ENCODE measurements at regions not wholly inside any gene's neighbourhood (a gene's known extent, or its start where the extent isn't known, plus 50 kb on each side); places are given as distances from the start of the nearest gene placed in this dataset.
A peak's percentile ranks its signal among the peaks of the same experiment; 100 is the strongest.

GRCh38 chr5:9895302-9895645 is 265.1 kb upstream of the TAS2R1 start:
- H3K36me3 Mint-ChIP-seq (ENCODE audit: insufficient read depth in 1 of 3, low read depth in 3 of 3), result peaks cover 0 to 5% (median 1%) of the 10 kb centered on the region in 3 experiments; a peak in 1 of 7 replicates
- H2BK5ac ChIP-seq (ENCODE audit: insufficient read length, low read length), result no peak overlapping the region
- H3K4me1 ChIP-seq (ENCODE audit: insufficient read depth, low read length), result peaks cover 5% of the 10 kb centered on the region; the same call in 1 of the 2 replicates
- no peak overlapping the region for H2BK120ac ChIP-seq (ENCODE audit: low read depth, low read length, poor library complexity, severe bottlenecking)
- H3K23me2 ChIP-seq (ENCODE audit: insufficient read length, low read depth, low read length, poor library complexity, severe bottlenecking), result no peaks in the 10 kb centered on the region
- no peak overlapping the region for H2BK12ac ChIP-seq (ENCODE audit: insufficient read length, low read depth, low read length)
- peaks cover 15 to 16% of the 10 kb centered on the region in 2 experiments for H3K4me1 Mint-ChIP-seq
- no peak overlapping the region for H3K4me2 ChIP-seq (ENCODE audit: insufficient read depth, insufficient read length, low read length)
- H2AK5ac ChIP-seq (ENCODE audit: insufficient read length, low read length), result no peak overlapping the region
- no peak overlapping the region for H3K14ac ChIP-seq (ENCODE audit: insufficient read depth, low read length)
- H3K4ac ChIP-seq (ENCODE audit: low read depth, low read length), result no peak overlapping the region
- DNase-seq, result peak; percentile 41
- no peaks in the 10 kb centered on the region for H4K20me1 ChIP-seq (ENCODE audit: control insufficient read depth, insufficient read depth, insufficient read length)
- no peaks in the 10 kb centered on the region for H3K27me3 ChIP-seq (ENCODE audit: insufficient read depth, low read length)
- H3T11ph ChIP-seq (ENCODE audit: low read length), result no peak overlapping the region
- peaks cover 2% of the 10 kb centered on the region for H3K27me3 Mint-ChIP-seq (ENCODE audit: low read depth)
- H3K9ac ChIP-seq (ENCODE audit: extremely low read depth, insufficient read length, low read length), result no peak overlapping the region
- H3K4me3 Mint-ChIP-seq, result no peak overlapping the region
- no peak overlapping the region; a peak in 2 of 7 replicates for H3K27ac Mint-ChIP-seq
- no peak overlapping the region for H3K18ac ChIP-seq (ENCODE audit: insufficient read length, low read depth, low read length)
- H3K9me3 ChIP-seq (ENCODE audit: control insufficient read depth, low read depth, low read length), result no peaks in the 10 kb centered on the region
- no peak overlapping the region for H2BK15ac ChIP-seq (ENCODE audit: low read depth, low read length)
- H3K56ac ChIP-seq (ENCODE audit: insufficient read length, low read depth, low read length), result no peak overlapping the region
- H4K8ac ChIP-seq (replicated peaks; ENCODE audit: insufficient read length, low read depth, low read length), result no peak overlapping the region
- no peak for TF ChIP-seq CTCF (conservative IDR thresholded peaks at IDR 0.05)
- no peak overlapping the region for H4K91ac ChIP-seq (ENCODE audit: insufficient read length, low read depth, low read length)
- no peak overlapping the region for H2BK20ac ChIP-seq (ENCODE audit: low read depth, low read length, poor library complexity, severe bottlenecking)
- H2AFZ ChIP-seq (ENCODE audit: low read length), result no peak overlapping the region
- H3K79me2 ChIP-seq (ENCODE audit: insufficient read depth, low read length), result no peaks in the 10 kb centered on the region
- WGBS (ENCODE audit: extremely low coverage, insufficient read length, low lambda C conversion rate), result no CpG with 5 or more reads among the region's 5 CpGs
- H4K5ac ChIP-seq (ENCODE audit: insufficient read length, low read depth, low read length), result no peak overlapping the region
- H3K27ac ChIP-seq (ENCODE audit: insufficient read length, low read depth, low read length), result no peak overlapping the region
- H3K79me1 ChIP-seq (ENCODE audit: insufficient read depth, low read depth, low read length, poor library complexity, severe bottlenecking), result no peaks in the 10 kb centered on the region
- H3K23ac ChIP-seq (ENCODE audit: insufficient read length, low read depth, low read length), result no peak overlapping the region
- peaks cover 0 to 4% of the 10 kb centered on the region in 2 experiments; a peak in 3 of 5 replicates for H3K9me3 Mint-ChIP-seq
